ENCODE measurements at regions not wholly inside any gene's neighbourhood (a gene's known extent, or its start where the extent isn't known, plus 50 kb on each side); places are given as distances from the start of the nearest gene placed in this dataset.
"Not testable (repeated sequence)": the region's sequence is repeated elsewhere in the genome, so short reads cannot be mapped to it uniquely, and the experiment has no call there.

- DNase-seq (ENCODE audit: low spot score), result no peak
Measured at GRCh38 chr19:31445406-31445805, 96.2 kb upstream of the TSHZ3 start.

- peak; percentile 29 for DNase-seq (ENCODE audit: low spot score)
Measured at GRCh38 chr19:31448221-31448657, 99.0 kb upstream of the TSHZ3 start.

GRCh38 chr19:31449379-31449778 is 100.1 kb upstream of the TSHZ3 start:
- no peak for DNase-seq (ENCODE audit: low spot score)

- DNase-seq (ENCODE audit: low spot score), result no peak
Measured at GRCh38 chr19:31450696-31451095, 101.5 kb upstream of the TSHZ3 start.

GRCh38 chr19:31451686-31452330 is 102.6 kb upstream of the TSHZ3 start:
- no peak for DNase-seq (ENCODE audit: low spot score)

GRCh38 chr19:31459430-31459829 is 110.2 kb upstream of the TSHZ3 start:
- no peak for DNase-seq (ENCODE audit: low spot score)

- no peak for DNase-seq (ENCODE audit: low spot score)
Measured at GRCh38 chr19:31461814-31462539, 112.7 kb upstream of the TSHZ3 start.

GRCh38 chr19:31470229-31470939 is 121.1 kb upstream of the TSHZ3 start:
- DNase-seq (ENCODE audit: low spot score), result no peak

GRCh38 chr19:31470952-31471351 is 121.7 kb upstream of the TSHZ3 start:
- no peak for DNase-seq (ENCODE audit: low spot score)

- no peak for DNase-seq (ENCODE audit: low spot score)
Measured at GRCh38 chr19:31478241-31478640, 129.0 kb upstream of the TSHZ3 start.

- DNase-seq (ENCODE audit: low spot score), result no peak
Measured at GRCh38 chr19:31483226-31483857, 134.1 kb upstream of the TSHZ3 start.

GRCh38 chr19:31484858-31485410 is 135.7 kb upstream of the TSHZ3 start:
- not testable (repeated sequence) for DNase-seq (ENCODE audit: low spot score)

- DNase-seq (ENCODE audit: low spot score), result no peak
Measured at GRCh38 chr19:31485472-31485871, 136.2 kb upstream of the TSHZ3 start.

GRCh38 chr19:31491242-31491641 is 142.0 kb upstream of the TSHZ3 start:
- no peak for DNase-seq (ENCODE audit: low spot score)

- DNase-seq (ENCODE audit: low spot score), result no peak
Measured at GRCh38 chr19:31492050-31492449, 142.8 kb upstream of the TSHZ3 start.

GRCh38 chr19:31496076-31496475 is 146.8 kb upstream of the TSHZ3 start:
- DNase-seq (ENCODE audit: low spot score), result no peak

GRCh38 chr19:31497709-31498108 is 148.5 kb upstream of the TSHZ3 start:
- no peak for DNase-seq (ENCODE audit: low spot score)

GRCh38 chr19:31498781-31499180 is 149.5 kb upstream of the TSHZ3 start:
- no peak for DNase-seq (ENCODE audit: low spot score)

GRCh38 chr19:31499281-31500196 is 150.3 kb upstream of the TSHZ3 start:
- DNase-seq (ENCODE audit: low spot score), result no peak

- no peak for DNase-seq (ENCODE audit: low spot score)
Measured at GRCh38 chr19:31500197-31500830, 151.1 kb upstream of the TSHZ3 start.
